OCI-LY3 (cell line): ENCODE measurements at regions not wholly inside any gene's neighbourhood (a gene's known extent, or its start where the extent isn't known, plus 50 kb on each side); places are given as distances from the start of the nearest gene placed in this dataset.

Experiments
- EZH2phosphoT487 ChIP-seq: fragments of 200-600 bp; shearing (Covaris generic); IDR thresholded peaks from 2 replicates; pipeline ENCODE4 v1.6.1; 2018; ENCODE audit warnings: antibody characterized with exemption, mixed run types, low read depth
- TF ChIP-seq, protein P1 (sequence below): fragments of 200-600, 300-600 bp; sonication (generic); IDR thresholded peaks from 2 replicates; pipeline ENCODE4 v1.5.1; 2014; ENCODE audit warnings: antibody characterized with exemption, low read length, low read depth

DNA sequence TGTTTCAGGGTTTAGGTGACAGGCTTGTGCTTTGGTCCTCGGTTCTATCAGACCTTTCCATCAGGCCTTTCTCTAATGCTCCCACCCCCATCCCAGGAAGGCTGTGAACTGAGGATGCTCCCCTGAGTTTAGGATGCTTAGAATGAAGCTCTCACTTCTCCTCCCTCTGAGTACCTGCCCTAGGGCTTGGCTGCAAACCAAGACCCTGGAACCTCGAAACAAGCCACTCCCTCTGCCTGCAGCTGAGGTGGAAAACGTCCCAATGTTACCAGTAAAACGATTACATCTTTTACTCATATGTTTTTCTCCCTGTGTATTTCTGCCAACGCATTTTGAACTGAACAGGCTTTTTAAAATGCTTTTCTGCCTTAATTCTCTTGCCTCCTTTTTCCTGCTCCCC, 54.5 kb upstream of the BMAL1 start:
- TF ChIP-seq, protein P1, sequence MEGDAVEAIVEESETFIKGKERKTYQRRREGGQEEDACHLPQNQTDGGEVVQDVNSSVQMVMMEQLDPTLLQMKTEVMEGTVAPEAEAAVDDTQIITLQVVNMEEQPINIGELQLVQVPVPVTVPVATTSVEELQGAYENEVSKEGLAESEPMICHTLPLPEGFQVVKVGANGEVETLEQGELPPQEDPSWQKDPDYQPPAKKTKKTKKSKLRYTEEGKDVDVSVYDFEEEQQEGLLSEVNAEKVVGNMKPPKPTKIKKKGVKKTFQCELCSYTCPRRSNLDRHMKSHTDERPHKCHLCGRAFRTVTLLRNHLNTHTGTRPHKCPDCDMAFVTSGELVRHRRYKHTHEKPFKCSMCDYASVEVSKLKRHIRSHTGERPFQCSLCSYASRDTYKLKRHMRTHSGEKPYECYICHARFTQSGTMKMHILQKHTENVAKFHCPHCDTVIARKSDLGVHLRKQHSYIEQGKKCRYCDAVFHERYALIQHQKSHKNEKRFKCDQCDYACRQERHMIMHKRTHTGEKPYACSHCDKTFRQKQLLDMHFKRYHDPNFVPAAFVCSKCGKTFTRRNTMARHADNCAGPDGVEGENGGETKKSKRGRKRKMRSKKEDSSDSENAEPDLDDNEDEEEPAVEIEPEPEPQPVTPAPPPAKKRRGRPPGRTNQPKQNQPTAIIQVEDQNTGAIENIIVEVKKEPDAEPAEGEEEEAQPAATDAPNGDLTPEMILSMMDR = no peak
- no peak for TF ChIP-seq EZH2phosphoT487
